Endothelial cell of umbilical vein (primary cell): ENCODE measurements at regions not wholly inside any gene's neighbourhood (a gene's known extent, or its start where the extent isn't known, plus 50 kb on each side); places are given as distances from the start of the nearest gene placed in this dataset.

Experiments used
- BruUV-seq: library from RNA; stranded (reverse); fragments of 400-500 nt; replicated peaks from 2 replicates; lab custom pipeline; 2021; lab: Mats Ljungman, UMichigan
- CTCF ChIA-PET: fragments of 300-600, 350-600 bp; sonication (Branson Sonifier 250); formaldehyde crosslinking; loops from one replicate; lab custom pipeline; 2021; ENCODE audit warnings: antibody characterized with exemption, inconsistent platforms; lab: Charles Lee
- POLR2A ChIA-PET: fragments of 300-600, 350-600 bp; sonication (Branson Sonifier 250); formaldehyde crosslinking; loops from one replicate; lab custom pipeline; 2021; ENCODE audit warnings: antibody characterized with exemption, inconsistent platforms; lab: Charles Lee
- DNase-seq: peaks from one replicate; pipeline ENCODE4 v3.0.0-alpha.2; 2011; ENCODE audit warnings: low read depth, low spot score
- FAIRE-seq: peaks from 2 replicates; lab custom pipeline; 2011; peaks lifted over from hg19 to GRCh38; lab: Jason Lieb, UNC
- H2AFZ ChIP-seq: 2 replicates; pipeline ENCODE4 v1.6.0; 2012; ENCODE audit warnings: low read depth, low read length, control low read depth, inconsistent platforms
- H3K27ac ChIP-seq: 2 replicates; pipeline ENCODE4 v1.5.1; 2011; ENCODE audit warnings: low read depth, mild to moderate bottlenecking, control low read depth, low read length, moderate library complexity; ENCODE audit not compliant: insufficient read depth
- H3K27me3 ChIP-seq, 2 experiments: 2 replicates each; pipeline versions ENCODE4 v1.6.0 to v1.6.1; 2011; ENCODE audit warnings: low read length in 2 of 2, mixed read lengths in 1 of 2; ENCODE audit not compliant: control insufficient read depth in 2 of 2, insufficient read depth in 2 of 2
- H3K36me3 ChIP-seq, 2 experiments: 2 replicates in 1 of 2; 3 replicates in 1 of 2; pipeline ENCODE4 v1.5.1; 2011; ENCODE audit warnings: low read length in 2 of 2, mild to moderate bottlenecking in 1 of 2, moderate library complexity in 1 of 2; ENCODE audit not compliant: control insufficient read depth in 2 of 2, insufficient read depth in 2 of 2; ENCODE audit errors: extremely low read depth in 1 of 2
- H3K4me1 ChIP-seq: 3 replicates; pipeline ENCODE4 v1.5.1; 2011; ENCODE audit warnings: mild to moderate bottlenecking, low read length; ENCODE audit not compliant: control insufficient read depth, insufficient read depth; ENCODE audit errors: extremely low read depth
- H3K4me2 ChIP-seq: 2 replicates; pipeline ENCODE4 v1.6.1; 2011; ENCODE audit warnings: low read length, control low read depth, mixed read lengths; ENCODE audit not compliant: insufficient read depth
- H3K4me3 ChIP-seq, 3 experiments: fragments of 200-600 bp in 1 of 3; sonication (generic), shearing (Covaris generic) in 1 of 3; replicated peaks in 1 of 3; 2 replicates each; pipeline ENCODE4 v1.5.1; 2011 to 2016; ENCODE audit warnings: control low read depth in 3 of 3, low read length in 3 of 3, mild to moderate bottlenecking in 2 of 3, inconsistent platforms in 1 of 3, low read depth in 1 of 3, moderate library complexity in 1 of 3; ENCODE audit not compliant: insufficient read depth in 1 of 3
- H3K79me2 ChIP-seq: 2 replicates; pipeline ENCODE4 v1.6.0; 2012; ENCODE audit warnings: low read length, inconsistent platforms; ENCODE audit not compliant: control insufficient read depth, insufficient read depth
- H3K9ac ChIP-seq: replicated peaks from 2 replicates; pipeline ENCODE3; 2011; ENCODE audit warnings: low read length, control low read depth; ENCODE audit not compliant: insufficient read depth; ENCODE audit errors: extremely low read depth
- H3K9me1 ChIP-seq: replicated peaks from 3 replicates; pipeline ENCODE4 v1.6.0; 2011; ENCODE audit warnings: mild to moderate bottlenecking, low read length; ENCODE audit not compliant: control insufficient read depth, insufficient read depth; ENCODE audit errors: extremely low read depth
- H3K9me3 ChIP-seq: replicated peaks from 2 replicates; pipeline ENCODE4 v1.5.1; 2012; ENCODE audit warnings: low read length, inconsistent platforms; ENCODE audit not compliant: control insufficient read depth, insufficient read depth
- H4K20me1 ChIP-seq: replicated peaks from 2 replicates; pipeline ENCODE3; 2011; ENCODE audit warnings: mild to moderate bottlenecking, low read length; ENCODE audit not compliant: control insufficient read depth, insufficient read depth; ENCODE audit errors: extremely low read depth
- CTCF ChIP-seq, 2 donors: IDR thresholded peaks; 1 replicate in 1 of 2; 2 replicates in 1 of 2; pipeline ENCODE4 v1.5.1; 2011; ENCODE audit warnings: low read length in 2 of 2, mild to moderate bottlenecking in 2 of 2, moderate library complexity in 2 of 2, control low read depth in 1 of 2, inconsistent platforms in 1 of 2, low read depth in 1 of 2; ENCODE audit not compliant: insufficient read depth in 1 of 2; ENCODE audit errors: extremely low read depth in 1 of 2
- EZH2 ChIP-seq: IDR thresholded peaks from 2 replicates; pipeline ENCODE4 v1.6.1; 2012; ENCODE audit warnings: borderline replicate concordance, low read depth, mild to moderate bottlenecking, moderate library complexity, low read length, inconsistent platforms; ENCODE audit not compliant: severe bottlenecking
- FOS ChIP-seq: IDR thresholded peaks from 2 replicates; pipeline ENCODE4 v1.6.1; 2011; ENCODE audit warnings: mild to moderate bottlenecking, low read length, moderate library complexity, borderline replicate concordance; ENCODE audit not compliant: insufficient read depth
- GATA2 ChIP-seq: IDR thresholded peaks from 2 replicates; pipeline ENCODE4 v1.7.0; 2011; ENCODE audit warnings: low read depth, mild to moderate bottlenecking, moderate library complexity, mixed read lengths, low read length; ENCODE audit not compliant: insufficient read length, insufficient read depth
- JUN ChIP-seq: IDR thresholded peaks from 2 replicates; pipeline ENCODE4 v1.6.1; 2011; ENCODE audit warnings: borderline replicate concordance, low read depth; ENCODE audit not compliant: insufficient read length, insufficient read depth
- MAX ChIP-seq: IDR thresholded peaks from 2 replicates; pipeline ENCODE4 v1.6.1; 2011; ENCODE audit not compliant: insufficient read depth, insufficient read length
- MYC ChIP-seq: IDR thresholded peaks from one replicate; pipeline ENCODE4 v1.6.1; 2011; ENCODE audit warnings: mild to moderate bottlenecking, low read depth, low read length
- POLR2A ChIP-seq: IDR thresholded peaks from 2 replicates; pipeline ENCODE4 v1.6.1; 2012; ENCODE audit warnings: low read depth, mild to moderate bottlenecking, control low read depth, low read length
- POLR2AphosphoS5 ChIP-seq: IDR thresholded peaks from 2 replicates; pipeline ENCODE4 v1.6.1; 2012; ENCODE audit warnings: low read depth, mild to moderate bottlenecking, control low read depth, low read length, moderate library complexity; ENCODE audit not compliant: insufficient read depth
- dilution Hi-C: fragments of 300-500 bp; cut with MboI; formaldehyde crosslinking; loops from one replicate; pipeline ENCODE4 v1.15.0; 2019; ENCODE audit warnings: low sequenced_read_pairs; ENCODE audit not compliant: extremely low pct_ligation_motif_present
- intact Hi-C: fragments of 100-400 bp; cut with micrococcal nuclease; formaldehyde crosslinking; loops from one replicate; pipeline ENCODE4 v1.10.0; 2022

GRCh38 chr11:15700456-15700855, 585.7 kb downstream of the INSC start:
- no peak overlapping the region for H2AFZ ChIP-seq
- no peaks in the 10 kb centered on the region for H3K36me3 ChIP-seq
- H3K9me1 ChIP-seq = no peaks in the 10 kb centered on the region
- CTCF ChIA-PET = no interaction called here
- no peak overlapping the region for H3K9ac ChIP-seq
- H3K4me3 ChIP-seq = no peak overlapping the region
- no peaks in the 10 kb centered on the region for H3K4me1 ChIP-seq
- no peak for FAIRE-seq
- dilution Hi-C loops (no loop called here), intact Hi-C loops (no loop called here)
- no peaks in the 10 kb centered on the region for H3K9me3 ChIP-seq
- DNase-seq = no peak
- BruUV-seq = no TSS peak
- no peak overlapping the region for H3K27ac ChIP-seq
- H3K27me3 ChIP-seq = no peaks in the 10 kb centered on the region
- TF ChIP-seq JUN = no peak
- no peak for TF ChIP-seq POLR2A
- TF ChIP-seq CTCF (IDR thresholded peaks at IDR 0.05; ENCODE audit: extremely low read depth in 1 of 2, insufficient read depth in 1 of 2, low read depth in 1 of 2, low read length in 2 of 2) = no peak
- TF ChIP-seq EZH2 = no peak
- TF ChIP-seq GATA2 = no peak
- no peak for TF ChIP-seq MYC
- TF ChIP-seq POLR2AphosphoS5 = no peak
- TF ChIP-seq FOS = no peak
- TF ChIP-seq MAX = no peak
- no peaks in the 10 kb centered on the region for H4K20me1 ChIP-seq
- POLR2A ChIA-PET = no interaction called here
- H3K4me2 ChIP-seq = no peak overlapping the region
- no peaks in the 10 kb centered on the region for H3K79me2 ChIP-seq
